PC-9 (cell line): ENCODE measurements at regions not wholly inside any gene's neighbourhood (a gene's known extent, or its start where the extent isn't known, plus 50 kb on each side); places are given as distances from the start of the nearest gene placed in this dataset.

ENCODE experiments used
- CTCF ChIP-seq: fragments of 200-600 bp; sonication (generic); conservative IDR thresholded peaks from 2 replicates; pipeline ENCODE4 v1.6.1; 2017; ENCODE audit warnings: mixed run types, antibody characterized with exemption, mild to moderate bottlenecking, moderate library complexity
- EZH2 ChIP-seq: fragments of 200-600 bp; sonication (generic); IDR thresholded peaks from 2 replicates; pipeline ENCODE4 v1.8.0; 2017; ENCODE audit warnings: antibody characterized with exemption, low read depth

GRCh38 chr4:81965454-81965853 lies 408.3 kb downstream of the HNRNPD start:
- no peak for TF ChIP-seq CTCF
- no peak for TF ChIP-seq EZH2
